ENCODE measurements at regions not wholly inside any gene's neighbourhood (a gene's known extent, or its start where the extent isn't known, plus 50 kb on each side); places are given as distances from the start of the nearest gene placed in this dataset.

DNA sequence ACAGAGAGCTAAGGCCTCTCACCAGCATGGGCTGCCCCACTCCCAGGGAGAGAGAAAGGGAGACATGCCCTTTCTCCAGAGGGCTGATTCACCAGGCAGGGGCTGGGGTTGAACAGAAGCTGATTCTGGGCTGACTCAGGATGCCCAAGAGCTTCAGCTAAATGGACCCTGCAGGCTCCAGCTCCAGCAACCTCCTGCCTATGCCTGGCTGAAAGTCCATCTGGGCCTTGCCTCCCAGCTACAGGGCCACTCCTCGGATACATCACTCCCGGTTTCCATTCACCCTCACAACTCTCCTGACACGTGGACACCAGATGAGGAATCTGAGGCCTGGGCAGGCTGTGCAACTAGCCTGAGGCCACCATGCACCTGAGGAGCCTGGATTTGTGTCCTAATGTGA is 215.5 kb downstream of the BUD13 start:
- DNase-seq (ENCODE audit: low read depth) = no peak

- no peak for DNase-seq (ENCODE audit: low read depth)
These were observed 216.3 kb downstream of the BUD13 start for GRCh38 chr11:116556483-116556882.

DNA sequence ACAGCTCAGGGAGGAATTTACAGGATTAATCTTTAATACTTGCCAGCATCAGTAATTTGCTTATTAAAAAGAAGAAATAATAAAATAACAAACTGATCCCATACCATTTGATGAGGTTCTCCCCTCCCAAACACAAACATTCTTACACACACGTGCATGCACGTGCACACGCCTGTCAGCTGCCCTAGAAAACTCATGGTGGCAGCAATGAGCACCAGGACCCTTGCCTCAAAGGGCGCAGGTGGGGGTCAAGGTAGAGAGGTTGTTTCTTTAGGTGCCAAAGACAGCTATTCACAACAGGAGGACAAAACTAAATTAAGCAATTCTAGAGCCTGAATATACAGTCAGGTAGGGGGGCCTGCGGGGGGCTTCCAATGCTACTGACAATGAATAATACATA is 219.3 kb downstream of the BUD13 start:
- no peak for DNase-seq (ENCODE audit: low read depth)

DNA sequence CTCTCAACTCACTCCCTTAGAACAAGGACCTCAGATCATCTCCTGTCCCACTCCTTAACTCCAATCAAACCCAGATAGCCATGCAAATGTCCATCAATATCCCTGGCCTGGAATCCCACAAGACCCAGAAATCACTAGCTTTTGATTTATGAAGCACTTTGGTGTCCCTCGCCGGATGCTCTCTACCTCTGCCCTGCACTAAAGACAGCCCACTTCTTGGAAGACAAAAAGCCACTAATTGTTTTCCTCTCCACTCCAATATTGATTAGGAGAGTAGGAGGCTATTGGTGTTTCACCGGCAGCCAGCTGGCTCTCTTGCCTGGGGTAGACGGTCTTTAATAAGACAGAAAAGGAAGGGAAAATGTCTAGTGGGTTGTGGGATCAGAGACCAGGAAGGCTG is 221.2 kb downstream of the BUD13 start:
- DNase-seq (ENCODE audit: low read depth) = no peak

DNA sequence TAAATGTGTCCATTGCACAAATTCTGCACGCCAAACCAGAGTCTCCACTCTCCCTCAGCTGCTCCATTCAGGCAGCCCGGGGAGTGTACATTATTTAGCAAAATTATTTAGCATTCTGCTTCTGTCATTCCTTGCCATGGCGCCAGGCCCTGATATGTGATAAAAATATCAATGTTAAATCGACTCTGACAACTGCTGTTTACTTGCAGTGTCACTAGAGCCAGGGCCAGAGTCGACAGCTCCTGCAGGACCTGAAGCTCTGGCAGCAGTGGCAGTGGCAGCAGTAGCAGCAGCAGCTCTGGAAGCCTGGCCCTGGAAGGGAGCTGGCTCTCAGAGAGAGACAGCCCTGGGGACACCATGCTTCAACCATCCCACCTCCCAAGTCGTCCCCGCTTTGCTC is 224.5 kb downstream of the BUD13 start:
- DNase-seq (ENCODE audit: low read depth) = no peak

- DNase-seq (ENCODE audit: low read depth) = no peak
These were observed 225.2 kb downstream of the BUD13 start for GRCh38 chr11:116547571-116547970.

GRCh38 chr11:116545912-116546311 is 226.9 kb downstream of the BUD13 start:
- no peak for DNase-seq (ENCODE audit: low read depth)

DNA sequence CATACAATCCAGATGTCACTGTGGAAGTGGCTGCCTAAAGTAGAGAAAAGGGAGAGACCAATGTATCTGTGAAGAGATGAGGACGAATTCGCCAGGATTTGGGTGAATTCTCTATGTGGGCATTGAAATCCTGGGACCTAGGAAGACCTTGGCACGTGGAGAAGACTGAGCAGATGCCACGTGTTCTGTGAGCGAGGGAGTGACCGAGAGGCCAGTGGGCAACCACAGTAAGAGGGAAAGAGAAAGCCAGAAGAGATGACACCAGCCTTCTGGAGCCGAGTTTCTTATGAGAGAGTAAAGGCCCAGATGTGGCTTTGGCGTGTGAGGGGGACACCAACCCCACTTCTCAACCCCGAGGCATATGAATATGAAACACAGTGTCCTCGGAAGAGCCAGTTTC is 228.1 kb downstream of the BUD13 start:
- no peak for DNase-seq (ENCODE audit: low read depth)

DNA sequence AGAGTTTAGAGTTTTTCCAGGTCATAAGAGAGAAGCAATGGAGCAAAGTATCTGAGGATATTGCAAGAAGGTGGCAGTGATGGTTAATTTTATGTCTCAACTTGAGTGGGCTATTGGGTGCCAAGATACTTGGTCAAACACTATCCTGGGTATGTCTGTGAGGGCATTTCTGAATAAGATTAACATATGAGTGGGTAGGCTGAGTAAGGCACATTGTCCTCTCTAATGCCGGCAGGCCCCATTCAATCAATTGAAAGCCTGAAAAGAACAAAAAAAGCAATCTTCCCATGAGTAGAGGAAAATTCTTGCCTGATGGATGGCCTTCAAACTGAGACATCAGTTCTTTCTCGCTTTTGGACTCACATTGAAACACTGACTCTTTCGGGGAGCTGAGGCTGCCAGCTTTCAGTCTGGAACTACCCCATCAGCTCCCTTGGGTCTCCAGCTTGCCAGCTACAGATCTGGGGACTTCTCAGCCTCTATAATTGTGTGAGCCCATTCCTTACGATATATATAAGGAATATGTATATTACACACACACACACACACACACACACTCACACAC is 228.8 kb downstream of the BUD13 start:
- DNase-seq (ENCODE audit: low read depth) = no peak

- DNase-seq (ENCODE audit: low read depth) = no peak
These were observed 229.7 kb downstream of the BUD13 start for GRCh38 chr11:116543099-116543498.

DNA sequence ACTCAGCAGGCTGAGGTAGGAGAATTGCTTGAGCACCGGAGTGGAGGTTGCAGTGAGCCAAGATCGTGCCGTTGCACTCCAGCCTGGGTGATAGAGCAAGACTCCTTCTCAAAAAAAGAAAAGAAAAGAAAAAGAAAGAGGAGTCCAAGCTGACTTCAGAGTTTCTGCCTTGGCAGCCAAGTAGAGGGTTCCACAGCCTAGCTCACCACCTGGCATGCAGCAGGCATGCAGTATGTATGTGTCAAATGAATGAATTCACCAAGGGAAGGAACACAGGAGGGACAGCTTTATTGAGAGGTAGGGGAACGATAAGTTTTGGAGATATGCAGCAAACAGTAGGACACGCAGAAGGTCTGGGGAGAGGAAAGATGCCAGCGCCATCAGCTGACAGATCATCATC is 230.4 kb downstream of the BUD13 start:
- DNase-seq (ENCODE audit: low read depth) = no peak

- no peak for DNase-seq (ENCODE audit: low read depth)
These were observed 231.3 kb downstream of the BUD13 start for GRCh38 chr11:116541460-116541859.

- DNase-seq (ENCODE audit: low read depth) = no peak
These were observed 232.0 kb downstream of the BUD13 start for GRCh38 chr11:116540645-116541304.

DNA sequence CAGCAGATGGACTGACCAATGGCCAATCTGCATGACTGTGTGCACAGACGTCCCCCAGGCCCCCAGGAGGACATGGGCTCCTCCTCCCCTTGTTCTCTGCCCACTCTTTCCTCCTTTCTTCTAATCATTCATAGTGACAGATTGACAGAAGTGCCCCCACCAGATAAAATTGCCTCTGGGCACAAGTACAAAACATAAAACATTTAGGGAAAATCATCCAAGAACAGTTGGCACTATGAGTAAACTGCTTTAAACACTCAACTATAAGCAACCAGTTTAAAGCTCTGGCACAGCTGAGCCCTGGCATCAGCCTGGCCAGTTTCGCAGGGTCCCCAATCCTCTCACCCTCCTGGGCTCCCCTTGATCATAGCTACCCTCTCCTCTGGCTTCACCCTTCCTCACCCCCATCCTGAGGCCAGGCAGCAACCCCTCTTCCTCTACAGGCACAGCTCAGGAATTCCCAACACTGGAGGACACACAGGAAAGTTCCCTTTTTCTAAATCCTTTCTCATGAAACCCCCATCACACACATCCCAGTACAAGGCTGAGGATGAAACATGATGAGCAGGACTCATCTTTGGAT is 232.9 kb downstream of the BUD13 start:
- DNase-seq (ENCODE audit: low read depth) = no peak

DNA sequence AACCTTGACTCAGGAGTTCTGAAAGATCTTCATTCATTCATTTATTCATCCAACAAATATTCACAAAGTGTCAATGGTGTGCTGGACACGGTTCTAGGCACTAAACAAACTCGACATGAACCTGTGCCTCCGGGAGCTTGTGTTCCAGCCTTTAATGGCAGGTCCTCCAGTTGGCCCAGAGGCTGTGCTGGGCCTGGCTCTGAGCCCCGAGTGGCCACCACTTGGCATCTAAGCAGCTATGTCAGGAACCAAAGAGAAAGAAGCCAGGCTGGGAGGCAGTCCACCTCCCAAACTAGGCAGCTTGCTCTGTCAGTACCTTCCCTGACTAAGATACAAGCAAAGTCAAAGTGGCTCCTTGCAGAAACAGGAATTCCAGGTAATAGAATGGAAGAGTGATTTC is 233.6 kb downstream of the BUD13 start:
- DNase-seq (ENCODE audit: low read depth) = no peak

DNA sequence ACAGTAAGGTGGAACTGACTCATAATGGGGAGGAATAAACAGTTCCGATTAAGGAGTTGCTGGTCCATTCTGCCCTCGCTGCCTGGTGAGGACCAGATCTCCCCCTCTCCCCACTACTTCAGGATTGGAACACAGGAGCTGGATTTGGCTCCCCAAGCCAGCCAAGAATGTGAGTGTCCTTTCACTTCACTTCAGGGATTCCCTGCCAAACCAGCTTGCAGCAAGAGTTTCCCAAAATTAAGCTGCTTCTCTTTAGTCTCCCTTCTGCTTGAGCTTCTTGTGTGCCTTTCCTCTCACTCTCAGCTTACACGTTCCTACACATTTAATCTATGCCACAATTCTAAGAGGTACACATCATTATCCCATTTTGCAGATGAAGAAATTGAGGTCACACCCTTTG is 234.1 kb downstream of the BUD13 start:
- DNase-seq (ENCODE audit: low read depth) = no peak

- no peak for DNase-seq (ENCODE audit: low read depth)
These were observed 235.1 kb downstream of the BUD13 start for GRCh38 chr11:116537709-116538108.

- DNase-seq (ENCODE audit: low read depth) = no peak
These were observed 235.7 kb downstream of the BUD13 start for GRCh38 chr11:116537121-116537520.

DNA sequence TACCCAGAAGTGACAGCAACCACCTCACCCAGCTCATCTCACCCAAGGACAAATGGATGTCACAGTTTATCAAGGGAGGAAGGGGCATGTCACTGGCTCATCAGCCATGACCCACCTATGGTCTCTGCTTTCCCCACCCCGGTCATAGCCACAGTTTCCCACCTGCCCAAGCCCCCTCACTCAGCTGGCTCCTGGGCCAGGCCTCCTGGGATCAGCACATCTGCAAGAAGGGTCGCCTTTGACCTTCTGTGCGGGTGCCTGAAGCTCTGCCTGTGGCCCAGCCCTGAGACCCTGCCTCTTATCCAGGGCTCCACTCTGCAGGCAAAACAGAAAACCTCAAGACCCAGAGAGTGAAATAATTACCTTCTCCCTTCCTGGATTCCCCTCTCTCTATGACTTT is 236.4 kb downstream of the BUD13 start:
- DNase-seq (ENCODE audit: low read depth) = no peak

DNA sequence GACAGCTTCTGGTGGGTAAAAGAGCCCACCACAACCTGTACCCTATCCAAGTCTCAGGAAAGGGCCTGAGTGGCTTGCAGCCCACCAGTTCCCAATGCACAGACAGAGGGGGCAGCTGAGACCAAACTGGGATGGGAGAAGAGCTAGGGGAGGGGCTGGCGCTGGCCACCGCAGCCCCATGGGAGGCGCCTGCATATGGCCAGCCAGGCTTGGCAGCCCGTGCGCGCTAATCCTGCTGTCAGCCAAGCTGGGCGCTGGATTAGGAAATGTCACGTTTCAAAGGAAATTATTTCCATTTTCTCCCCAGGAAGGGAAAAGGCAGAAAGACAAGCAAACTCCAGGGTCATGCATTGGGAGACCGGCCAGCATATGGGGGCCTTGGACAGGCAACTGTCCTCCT is 236.8 kb downstream of the BUD13 start:
- DNase-seq (ENCODE audit: low read depth) = no peak

DNA sequence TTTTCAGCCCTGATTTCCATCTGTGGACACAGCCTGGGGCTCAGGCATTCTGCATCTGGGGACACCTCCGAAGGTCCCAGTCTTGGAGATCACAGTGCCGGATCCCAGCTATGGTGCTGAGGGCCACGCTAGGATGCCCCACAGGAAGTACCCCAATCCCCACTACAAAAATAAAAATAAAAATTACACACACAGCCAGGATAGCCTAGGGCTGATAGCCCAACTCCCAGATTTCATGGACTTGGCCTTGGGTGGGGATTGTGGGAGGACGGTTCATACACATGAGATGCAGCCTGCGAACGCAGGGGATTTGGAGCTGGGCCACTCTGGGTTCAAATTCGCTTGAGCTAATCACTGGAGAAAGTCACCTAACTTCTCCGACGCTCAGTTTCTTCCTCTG is 237.7 kb downstream of the BUD13 start:
- DNase-seq (ENCODE audit: low read depth) = no peak

- DNase-seq (ENCODE audit: low read depth) = no peak
These were observed 238.4 kb downstream of the BUD13 start for GRCh38 chr11:116534270-116534975.

- no peak for DNase-seq (ENCODE audit: low read depth)
These were observed 239.5 kb downstream of the BUD13 start for GRCh38 chr11:116533186-116533825.
